ENCODE measurements at regions not wholly inside any gene's neighbourhood (a gene's known extent, or its start where the extent isn't known, plus 50 kb on each side); places are given as distances from the start of the nearest gene placed in this dataset.
"Not testable (repeated sequence)": the region's sequence is repeated elsewhere in the genome, so short reads cannot be mapped to it uniquely, and the experiment has no call there.

- no peak for DNase-seq (ENCODE audit: low spot score)
These were observed 378.8 kb downstream of the MED13L start for GRCh38 chr12:115898670-115899069.

DNA sequence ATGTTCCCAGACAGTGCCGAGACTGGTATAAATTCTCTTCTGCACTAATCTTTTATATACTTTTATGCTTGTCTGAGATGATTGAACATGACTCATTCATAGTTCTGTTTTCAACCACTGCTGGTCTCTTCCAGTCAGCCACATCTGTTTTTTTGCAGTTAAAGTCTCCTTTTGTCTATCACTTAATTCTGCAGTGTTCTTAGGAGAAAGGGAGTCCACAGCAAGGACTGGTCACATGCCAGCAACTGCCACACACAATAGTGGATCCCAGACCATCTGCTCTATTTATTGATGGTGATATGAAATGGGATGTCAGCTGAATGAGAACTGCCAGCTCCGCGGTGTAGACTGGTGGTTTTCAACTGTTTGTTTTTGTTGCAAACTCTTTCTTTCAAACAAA is 379.8 kb downstream of the MED13L start:
- DNase-seq (ENCODE audit: low spot score), result no peak

DNA sequence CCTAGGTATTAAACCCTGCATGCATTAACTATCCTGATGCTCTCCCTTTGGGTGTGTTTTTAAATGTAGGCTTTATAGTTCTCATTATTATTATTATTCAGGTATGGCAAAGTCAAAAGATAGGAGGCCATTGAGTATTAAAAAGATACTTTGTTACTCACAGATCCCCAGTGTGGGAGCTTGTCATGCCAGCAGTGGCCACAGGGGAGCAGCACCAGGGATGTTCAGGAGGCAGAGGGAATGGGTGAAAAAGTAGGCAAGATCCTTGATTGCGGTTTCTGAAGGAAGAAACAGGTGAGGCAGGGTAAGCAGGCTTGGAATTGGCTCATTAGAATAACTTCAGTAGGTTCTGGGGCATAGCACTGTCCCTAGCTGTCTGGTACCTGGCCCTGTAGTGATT is 382.2 kb downstream of the MED13L start:
- DNase-seq (ENCODE audit: low spot score), result no peak

DNA sequence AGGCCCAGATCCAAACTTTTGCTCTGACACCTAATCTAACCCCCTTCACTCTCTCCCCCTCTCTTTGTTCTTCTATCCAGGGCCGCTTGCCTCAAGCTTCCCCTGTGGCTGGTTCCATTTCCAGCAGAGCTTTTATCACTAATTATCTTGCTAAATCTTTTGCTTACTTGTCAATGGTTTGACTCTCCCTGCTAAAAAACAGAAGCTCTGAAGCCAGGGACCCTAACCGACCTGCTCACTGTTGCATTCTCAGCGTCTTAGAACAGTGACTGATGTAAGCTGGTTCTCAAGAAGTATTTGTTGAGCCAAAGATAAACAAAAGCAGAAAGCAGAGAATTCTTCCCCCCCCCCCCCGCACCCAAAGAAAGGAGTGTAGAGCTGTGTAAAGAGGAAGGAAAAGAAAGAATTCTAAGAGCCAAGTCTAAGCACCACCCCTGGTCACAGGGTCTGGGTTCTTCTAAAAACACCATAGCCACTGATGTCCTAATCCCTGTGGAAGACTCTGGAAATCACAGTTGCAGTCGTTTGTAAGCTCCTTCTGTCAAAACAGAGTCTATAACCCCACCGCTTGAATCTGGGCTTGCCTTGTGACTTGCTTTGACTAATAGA is 385.8 kb downstream of the MED13L start:
- DNase-seq (ENCODE audit: low spot score), result peak; percentile 59

DNA sequence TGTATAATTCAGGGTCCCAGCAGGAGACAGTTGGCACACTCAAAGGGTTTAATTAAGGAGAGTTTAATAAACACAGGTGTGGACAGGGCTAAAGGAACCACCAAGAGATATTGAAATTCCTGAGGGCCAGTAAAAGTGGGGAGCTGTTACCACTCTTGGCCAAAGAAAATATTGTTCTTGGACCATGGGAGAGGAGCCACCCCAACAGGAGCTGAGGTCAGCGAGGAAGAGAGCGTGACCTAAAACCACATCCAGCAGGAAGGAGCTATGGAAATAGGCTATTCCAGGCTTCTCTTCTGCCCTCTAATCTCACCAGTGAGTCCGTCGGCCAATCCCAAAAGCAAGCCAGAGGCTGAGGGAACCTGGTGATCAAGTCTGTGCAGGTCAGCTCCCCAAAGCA is 390.8 kb downstream of the MED13L start:
- no peak for DNase-seq (ENCODE audit: low spot score)

DNA sequence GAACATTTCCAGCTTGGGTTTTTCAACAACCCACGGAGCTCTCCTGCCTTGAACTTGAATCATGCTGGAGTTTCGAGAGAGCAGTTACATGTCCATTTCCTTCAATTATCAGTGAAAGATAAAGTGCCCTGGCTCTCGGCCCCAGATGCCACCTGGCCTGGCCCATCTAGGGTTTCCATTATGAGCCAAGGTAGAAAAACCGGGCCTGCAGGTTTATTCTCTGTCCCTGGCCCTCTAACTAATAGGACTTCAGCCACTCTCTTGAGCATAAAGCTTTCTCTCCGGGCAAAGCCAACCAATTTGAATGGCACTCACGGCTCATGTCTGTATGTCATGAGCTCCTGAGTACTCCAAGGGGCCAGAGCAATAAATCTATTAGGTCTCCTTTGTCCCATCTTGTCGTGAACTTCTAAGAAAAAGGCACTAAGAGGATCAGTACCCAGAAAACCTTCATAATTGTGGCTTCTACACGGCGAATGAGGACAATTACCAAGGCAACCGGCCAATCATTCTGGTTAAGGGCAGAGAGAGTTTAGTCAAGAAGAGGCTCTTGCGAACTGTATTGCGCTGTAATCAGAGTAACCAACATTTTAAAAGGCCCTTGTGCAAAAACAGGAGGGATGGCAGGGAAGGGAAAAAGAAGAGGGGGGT is 392.3 kb downstream of the MED13L start:
- DNase-seq (ENCODE audit: low spot score), result no peak

- no peak for DNase-seq (ENCODE audit: low spot score)
These were observed 394.6 kb downstream of the MED13L start for GRCh38 chr12:115882936-115883335.

GRCh38 chr12:115880238-115880637 is 397.3 kb downstream of the MED13L start:
- no peak for DNase-seq (ENCODE audit: low spot score)

DNA sequence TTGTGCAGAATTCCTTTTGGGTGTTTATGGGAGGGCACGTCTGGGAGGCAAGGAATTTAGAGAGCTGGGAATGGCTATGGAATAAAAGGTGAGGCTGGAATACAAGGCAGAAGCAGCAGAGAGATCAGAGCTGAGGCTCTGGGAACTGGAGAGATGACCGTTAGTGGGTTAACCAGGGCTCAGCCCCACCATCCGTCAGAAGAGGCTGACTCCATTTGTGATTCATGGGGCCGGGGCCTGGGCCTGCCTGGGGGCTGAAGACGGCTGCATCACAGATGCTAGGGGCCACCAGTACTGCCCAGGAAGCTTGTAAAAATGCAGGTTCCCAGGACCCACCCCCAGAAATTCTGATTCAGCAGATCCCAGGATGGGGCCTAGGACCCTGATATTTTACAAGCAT is 398.1 kb downstream of the MED13L start:
- no peak for DNase-seq (ENCODE audit: low spot score)

- no peak for DNase-seq (ENCODE audit: low spot score)
These were observed 403.9 kb downstream of the MED13L start for GRCh38 chr12:115873451-115874082.

- DNase-seq (ENCODE audit: low spot score), result no peak
These were observed 404.6 kb downstream of the MED13L start for GRCh38 chr12:115872919-115873357.

DNA sequence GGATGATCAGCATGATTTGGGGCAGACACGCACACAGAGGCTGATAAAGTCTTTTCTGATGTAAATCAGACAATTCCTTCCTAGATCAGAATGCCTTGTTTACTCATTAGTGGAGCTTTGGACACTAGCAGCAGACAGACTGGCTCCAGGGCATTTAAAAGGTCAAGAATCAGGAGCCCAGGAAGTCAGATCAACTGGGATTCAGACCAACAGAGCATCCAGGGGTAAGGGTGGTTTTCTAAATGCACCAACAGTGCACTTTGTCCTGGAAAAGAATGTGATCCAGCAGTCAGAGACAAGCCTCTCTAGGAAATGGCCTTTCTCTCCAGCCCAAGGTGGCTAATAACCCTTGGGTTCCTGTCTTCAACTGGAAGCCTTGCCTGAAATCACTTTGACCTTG is 405.3 kb downstream of the MED13L start:
- DNase-seq (ENCODE audit: low spot score), result no peak

DNA sequence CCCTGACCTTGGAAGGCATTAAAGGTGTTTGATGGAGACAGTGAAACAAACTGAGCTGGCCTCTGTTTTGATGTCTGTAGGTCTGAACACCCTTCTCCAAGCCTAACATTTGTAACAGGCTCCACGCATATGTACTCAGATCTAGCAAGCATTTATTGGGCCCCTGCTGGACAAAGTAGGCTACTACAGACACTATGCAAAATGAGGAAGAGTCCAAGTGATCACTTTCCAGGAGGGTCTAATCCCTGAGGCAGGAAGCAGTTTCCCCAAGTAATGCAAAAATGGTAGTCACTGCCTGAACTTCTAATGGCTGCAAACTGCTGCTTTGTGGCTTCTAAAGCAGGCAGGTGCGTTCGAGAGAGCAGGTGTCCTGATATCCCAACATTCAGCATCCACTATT is 405.8 kb downstream of the MED13L start:
- DNase-seq (ENCODE audit: low spot score), result peak; percentile 85

GRCh38 chr12:115870510-115870909 is 407.0 kb downstream of the MED13L start:
- peak; percentile 53 for DNase-seq (ENCODE audit: low spot score)

DNA sequence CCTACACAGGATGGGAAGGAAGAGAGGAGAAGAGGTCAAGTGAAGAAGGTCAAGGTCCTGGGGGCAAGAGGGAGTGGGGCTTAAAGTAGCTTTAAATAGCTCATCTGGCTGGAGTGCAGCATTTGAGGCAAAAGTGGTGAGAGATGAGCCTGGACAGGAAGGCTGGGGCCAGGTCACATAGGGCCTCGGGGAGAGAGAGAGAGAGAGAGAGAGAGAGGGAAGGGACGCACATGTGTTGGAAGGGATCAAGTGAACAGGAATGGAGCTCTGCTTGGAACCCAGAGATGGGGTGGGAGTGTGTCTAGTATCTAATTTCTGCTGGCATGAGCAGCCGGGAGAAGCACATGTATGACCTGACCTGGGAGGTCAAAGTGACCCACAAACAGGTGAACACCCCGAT is 407.5 kb downstream of the MED13L start:
- DNase-seq (ENCODE audit: low spot score), result no peak

- no peak for DNase-seq (ENCODE audit: low spot score)
These were observed 407.9 kb downstream of the MED13L start for GRCh38 chr12:115869604-115870003.

- DNase-seq (ENCODE audit: low spot score), result no peak
These were observed 408.9 kb downstream of the MED13L start for GRCh38 chr12:115868624-115869023.

- no peak for DNase-seq (ENCODE audit: low spot score)
These were observed 409.6 kb downstream of the MED13L start for GRCh38 chr12:115867854-115868253.

- no peak for DNase-seq (ENCODE audit: low spot score)
These were observed 410.5 kb downstream of the MED13L start for GRCh38 chr12:115866909-115867525.

GRCh38 chr12:115866281-115866680 is 411.2 kb downstream of the MED13L start:
- DNase-seq (ENCODE audit: low spot score), result not testable (repeated sequence)

- no peak for DNase-seq (ENCODE audit: low spot score)
These were observed 413.1 kb downstream of the MED13L start for GRCh38 chr12:115864396-115864795.

GRCh38 chr12:115860619-115861018 is 416.9 kb downstream of the MED13L start:
- no peak for DNase-seq (ENCODE audit: low spot score)

GRCh38 chr12:115859231-115859630 is 418.3 kb downstream of the MED13L start:
- no peak for DNase-seq (ENCODE audit: low spot score)
